Peyer's patch (tissue), 4 donors: ENCODE measurements at regions not wholly inside any gene's neighbourhood (a gene's known extent, or its start where the extent isn't known, plus 50 kb on each side); places are given as distances from the start of the nearest gene placed in this dataset.

Experiments
- DNase-seq, 3 donors: peaks; one replicate each; pipeline ENCODE4 v3.0.0-alpha.2; 2017 to 2019
- H3K27ac ChIP-seq, 4 donors: fragments of 200-600 bp; sonication (generic); one replicate each; pipeline ENCODE4 v1.5.1; 2016 to 2019
- H3K27me3 ChIP-seq, 2 donors: fragments of 200-600 bp; sonication (generic); one replicate each; pipeline ENCODE4 v1.5.1; 2019
- H3K36me3 ChIP-seq, 3 donors: fragments of 200-600 bp; sonication (generic); one replicate each; pipeline ENCODE4 v1.5.1; 2016 to 2019
- H3K4me1 ChIP-seq, 4 donors: fragments of 200-600 bp; sonication (generic); one replicate each; pipeline ENCODE4 v1.5.1; 2016 to 2019
- H3K4me3 ChIP-seq, 4 donors: fragments of 200-600 bp; sonication (generic); 1 replicate in 3 of 4; 2 replicates in 1 of 4; pipeline ENCODE4 v1.5.1; 2016 to 2019; ENCODE audit warnings: mild to moderate bottlenecking in 1 of 4
- H3K9me3 ChIP-seq, 4 donors: fragments of 200-600 bp; sonication (generic); one replicate each; pipeline ENCODE4 v1.5.1; 2016 to 2019; ENCODE audit warnings: mild to moderate bottlenecking in 1 of 4
- CTCF ChIP-seq, 6 experiments: fragments of 450-650 bp in 4 of 6; fragments of 200-600 bp in 2 of 6; sonication (generic) in 1 of 6; IDR thresholded peaks; one replicate each; pipeline ENCODE4 v1.5.1; 2017 to 2019; ENCODE audit warnings: antibody characterized with exemption in 6 of 6, mild to moderate bottlenecking in 3 of 6, moderate library complexity in 1 of 6
- POLR2A ChIP-seq, 2 donors: fragments of 450-650 bp; IDR thresholded peaks; one replicate each; pipeline ENCODE4 v1.5.1; 2017; ENCODE audit warnings: antibody characterized with exemption in 2 of 2, mild to moderate bottlenecking in 2 of 2, moderate library complexity in 2 of 2

GRCh38 chr3:29099775-29100174 is 181.1 kb upstream of the RBMS3 start:
- H3K4me1 ChIP-seq, result no peaks in the 10 kb centered on the region
- DNase-seq, result no peak
- no peak overlapping the region for H3K4me3 ChIP-seq
- no peak overlapping the region for H3K27ac ChIP-seq
- TF ChIP-seq CTCF (IDR thresholded peaks at IDR 0.05), result no peak
- no peak for TF ChIP-seq POLR2A (IDR thresholded peaks at IDR 0.05)
- no peaks in the 10 kb centered on the region for H3K36me3 ChIP-seq
- no peaks in the 10 kb centered on the region for H3K27me3 ChIP-seq
- no peaks in the 10 kb centered on the region for H3K9me3 ChIP-seq

- H3K4me3 ChIP-seq, result no peak overlapping the region
- no peak overlapping the region for H3K27ac ChIP-seq
- H3K4me1 ChIP-seq, result no peaks in the 10 kb centered on the region
- TF ChIP-seq CTCF (IDR thresholded peaks at IDR 0.05), result no peak
- no peaks in the 10 kb centered on the region for H3K9me3 ChIP-seq
- H3K27me3 ChIP-seq, result no peaks in the 10 kb centered on the region
- no peaks in the 10 kb centered on the region for H3K36me3 ChIP-seq
- no peak for DNase-seq
Observed at GRCh38 chr3:29100292-29100691, 180.6 kb upstream of the RBMS3 start.

- Histone ChIP-seq H3K36me3 (no peaks in the 10 kb centered on the region), H3K4me1 (no peaks in the 10 kb centered on the region), H3K4me3 (no peak overlapping the region), H3K27me3 (no peaks in the 10 kb centered on the region), H3K9me3 (no peaks in the 10 kb centered on the region), H3K27ac (no peak overlapping the region)
- TF ChIP-seq CTCF (IDR thresholded peaks at IDR 0.05) (no peak), POLR2A (IDR thresholded peaks at IDR 0.05) (no peak)
- DNase-seq, result no peak
Observed at GRCh38 chr3:29128001-29128400, 152.9 kb upstream of the RBMS3 start.

GRCh38 chr3:29137601-29138000 is 143.3 kb upstream of the RBMS3 start:
- Histone ChIP-seq H3K36me3 (no peaks in the 10 kb centered on the region), H3K9me3 (no peaks in the 10 kb centered on the region), H3K4me3 (no peak overlapping the region), H3K27me3 (no peaks in the 10 kb centered on the region), H3K27ac (no peak overlapping the region), H3K4me1 (no peaks in the 10 kb centered on the region)
- no peak for DNase-seq
- TF ChIP-seq CTCF (IDR thresholded peaks at IDR 0.05) (no peak), POLR2A (IDR thresholded peaks at IDR 0.05) (no peak)

- no peak overlapping the region for H3K4me3 ChIP-seq
- TF ChIP-seq CTCF (IDR thresholded peaks at IDR 0.05) (no peak), POLR2A (IDR thresholded peaks at IDR 0.05) (no peak)
- H3K27me3 ChIP-seq, result no peaks in the 10 kb centered on the region
- no peak for DNase-seq
- H3K27ac ChIP-seq, result no peak overlapping the region
- no peaks in the 10 kb centered on the region for H3K36me3 ChIP-seq
- H3K9me3 ChIP-seq, result no peaks in the 10 kb centered on the region
- H3K4me1 ChIP-seq, result no peaks in the 10 kb centered on the region
Observed at GRCh38 chr3:29138171-29138570, 142.7 kb upstream of the RBMS3 start.

GRCh38 chr3:29140666-29141065 is 140.2 kb upstream of the RBMS3 start:
- no peak for TF ChIP-seq POLR2A (IDR thresholded peaks at IDR 0.05)
- TF ChIP-seq CTCF (IDR thresholded peaks at IDR 0.05), result no peak

More at GRCh38 chr3:29140666-29141065, 140.2 kb upstream of the RBMS3 start:
- Histone ChIP-seq H3K4me1 (no peaks in the 10 kb centered on the region), H3K27me3 (no peaks in the 10 kb centered on the region), H3K27ac (peak overlapping the region in 2 of 4 donors; percentile 43), H3K4me3 (no peak overlapping the region), H3K9me3 (no peaks in the 10 kb centered on the region), H3K36me3 (no peaks in the 10 kb centered on the region)
- no peak for DNase-seq
